ENCODE measurements at regions not wholly inside any gene's neighbourhood (a gene's known extent, or its start where the extent isn't known, plus 50 kb on each side); places are given as distances from the start of the nearest gene placed in this dataset.
"Not testable (repeated sequence)": the region's sequence is repeated elsewhere in the genome, so short reads cannot be mapped to it uniquely, and the experiment has no call there.

DNA sequence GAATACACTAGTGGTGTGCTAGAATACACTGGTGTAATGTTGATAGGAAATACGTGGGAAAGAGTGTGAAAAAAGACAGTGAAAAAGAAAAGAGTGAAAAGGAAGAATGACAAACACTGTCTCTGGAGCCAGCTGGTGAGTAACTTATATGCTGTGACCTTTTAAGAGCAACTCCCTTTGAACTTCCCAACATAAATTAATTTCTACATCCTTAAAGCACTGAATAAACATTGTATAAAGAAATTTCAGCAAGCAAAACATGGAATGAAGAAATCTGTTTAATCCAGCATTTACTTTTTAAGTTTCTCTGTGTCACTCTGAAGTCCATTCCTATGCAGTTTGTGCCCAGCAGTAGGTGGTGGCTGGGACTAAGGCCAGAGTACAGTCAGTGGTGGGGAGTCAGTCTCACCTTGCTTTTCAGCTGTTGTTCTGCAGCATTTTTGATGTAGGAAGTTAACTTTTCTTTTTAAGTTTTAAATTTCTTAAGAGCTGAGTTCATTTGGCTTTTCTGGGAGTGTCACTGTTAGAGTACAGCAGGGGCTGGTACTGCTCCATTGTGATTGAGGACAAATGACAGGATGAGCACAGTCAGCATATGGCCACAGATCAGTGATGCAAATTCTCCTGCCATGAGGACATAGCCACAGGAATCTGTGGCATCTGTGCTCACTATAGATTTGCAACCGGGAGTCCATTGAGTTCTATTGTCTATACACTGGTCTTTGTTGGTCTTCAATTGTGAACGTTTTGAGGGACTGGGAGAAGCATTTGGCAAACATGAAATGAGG, 321.8 kb downstream of the ZNF248 start:
- H3K4me1 ChIP-seq (ENCODE audit: control insufficient read depth in 5 of 5, insufficient read depth in 5 of 5, low read length in 5 of 5) = no peaks in the 10 kb centered on the region
- no peak overlapping the region for H3K27ac ChIP-seq (ENCODE audit: low read depth, low read length)
- no peak overlapping the region for H3K4me3 ChIP-seq (ENCODE audit: low read depth in 1 of 5, low read length in 5 of 5)
- no peaks in the 10 kb centered on the region for H3K27me3 ChIP-seq (ENCODE audit: control insufficient read depth in 5 of 5, insufficient read depth in 4 of 5, low read length in 5 of 5)
- peaks cover 0 to 2% (median 0%) of the 10 kb centered on the region in 5 donors for H3K9me3 ChIP-seq (ENCODE audit: control insufficient read depth in 5 of 5, low read length in 5 of 5)
- H3K9ac ChIP-seq (ENCODE audit: low read length in 5 of 5) = no peak overlapping the region
- no peaks in the 10 kb centered on the region for H3K36me3 ChIP-seq (ENCODE audit: control insufficient read depth in 5 of 5, insufficient read depth in 5 of 5, low read length in 5 of 5)

DNA sequence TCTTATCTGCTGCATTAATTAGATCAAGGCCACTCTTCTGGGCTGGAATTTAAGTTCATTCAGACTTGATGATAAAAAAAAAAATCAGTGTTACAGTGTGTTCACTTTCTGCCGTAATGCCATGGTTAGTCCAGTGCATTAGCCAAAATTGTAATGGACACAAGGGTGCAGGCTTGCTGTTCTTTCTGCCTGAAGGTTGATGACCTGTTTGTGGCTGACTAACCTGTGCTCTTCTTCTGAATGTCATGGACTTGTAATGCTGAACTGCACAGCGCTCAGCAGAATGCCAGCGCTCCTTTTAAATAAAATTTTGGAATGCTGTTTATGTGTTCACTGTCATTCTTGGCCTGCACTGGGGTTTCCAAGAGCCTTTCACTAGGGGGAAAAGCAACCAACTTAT, 323.2 kb downstream of the ZNF248 start:
- no peak overlapping the region for H3K9ac ChIP-seq (ENCODE audit: low read length in 5 of 5)
- no peak overlapping the region for H3K27ac ChIP-seq (ENCODE audit: low read depth, low read length)
- H3K27me3 ChIP-seq (ENCODE audit: control insufficient read depth in 5 of 5, insufficient read depth in 4 of 5, low read length in 5 of 5) = no peaks in the 10 kb centered on the region
- H3K36me3 ChIP-seq (ENCODE audit: control insufficient read depth in 5 of 5, insufficient read depth in 5 of 5, low read length in 5 of 5) = no peaks in the 10 kb centered on the region
- no peaks in the 10 kb centered on the region for H3K4me1 ChIP-seq (ENCODE audit: control insufficient read depth in 5 of 5, insufficient read depth in 5 of 5, low read length in 5 of 5)
- peaks cover 0 to 2% (median 0%) of the 10 kb centered on the region in 5 donors for H3K9me3 ChIP-seq (ENCODE audit: control insufficient read depth in 5 of 5, low read length in 5 of 5)
- no peak overlapping the region for H3K4me3 ChIP-seq (ENCODE audit: low read depth in 1 of 5, low read length in 5 of 5)

DNA sequence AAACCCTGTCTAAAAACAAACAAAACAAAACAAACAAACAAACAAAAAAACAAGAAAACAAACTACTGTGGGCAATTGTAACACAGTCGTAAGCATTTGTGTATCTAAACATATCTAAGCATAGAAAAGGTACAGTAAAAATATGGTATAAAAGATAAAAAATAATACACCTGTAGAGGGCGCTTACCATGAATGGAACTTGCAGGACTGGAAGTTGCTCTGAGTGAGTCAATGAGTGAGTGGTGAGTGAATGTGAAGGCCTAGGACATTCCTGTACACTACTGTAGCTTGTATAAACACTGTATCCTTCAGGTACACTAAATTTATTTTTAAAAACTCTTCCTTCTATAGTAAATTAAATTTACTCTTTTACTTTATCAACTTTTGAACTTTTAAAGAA, 332.0 kb downstream of the ZNF248 start:
- H3K4me1 ChIP-seq (ENCODE audit: control insufficient read depth in 5 of 5, insufficient read depth in 5 of 5, low read length in 5 of 5); H3K9ac ChIP-seq (ENCODE audit: low read length in 5 of 5); H3K27me3 ChIP-seq (ENCODE audit: control insufficient read depth in 5 of 5, insufficient read depth in 4 of 5, low read length in 5 of 5); H3K4me3 ChIP-seq (ENCODE audit: low read depth in 1 of 5, low read length in 5 of 5); H3K36me3 ChIP-seq (ENCODE audit: control insufficient read depth in 5 of 5, insufficient read depth in 5 of 5, low read length in 5 of 5); H3K9me3 ChIP-seq (ENCODE audit: control insufficient read depth in 5 of 5, low read length in 5 of 5); H3K27ac ChIP-seq (ENCODE audit: low read depth, low read length): not testable (repeated sequence)

DNA sequence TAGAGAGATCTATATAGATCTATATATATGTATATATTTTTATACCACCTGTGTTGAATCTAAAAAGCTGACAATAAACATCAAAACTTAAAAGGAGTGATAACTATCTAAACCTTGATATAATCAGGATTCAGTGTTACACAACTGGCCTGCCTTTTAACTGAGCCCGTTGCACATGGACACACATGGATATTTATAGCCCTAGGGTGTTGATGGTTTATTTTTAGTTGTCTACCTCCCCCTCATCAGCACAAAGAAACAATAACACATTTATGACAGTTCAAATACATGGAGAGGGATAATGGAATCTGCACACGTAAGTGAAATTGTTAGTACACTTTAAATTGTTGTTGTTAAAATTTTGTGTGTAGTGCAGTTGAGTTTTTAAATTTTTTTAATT, 336.9 kb downstream of the ZNF248 start:
- H3K9me3 ChIP-seq (ENCODE audit: control insufficient read depth in 5 of 5, low read length in 5 of 5) = no peaks in the 10 kb centered on the region
- H3K27me3 ChIP-seq (ENCODE audit: control insufficient read depth in 5 of 5, insufficient read depth in 4 of 5, low read length in 5 of 5) = no peaks in the 10 kb centered on the region
- H3K36me3 ChIP-seq (ENCODE audit: control insufficient read depth in 5 of 5, insufficient read depth in 5 of 5, low read length in 5 of 5) = no peaks in the 10 kb centered on the region
- no peak overlapping the region for H3K4me3 ChIP-seq (ENCODE audit: low read depth in 1 of 5, low read length in 5 of 5)
- no peak overlapping the region for H3K9ac ChIP-seq (ENCODE audit: low read length in 5 of 5)
- H3K27ac ChIP-seq (ENCODE audit: low read depth, low read length) = no peak overlapping the region
- H3K4me1 ChIP-seq (ENCODE audit: control insufficient read depth in 5 of 5, insufficient read depth in 5 of 5, low read length in 5 of 5) = no peaks in the 10 kb centered on the region

DNA sequence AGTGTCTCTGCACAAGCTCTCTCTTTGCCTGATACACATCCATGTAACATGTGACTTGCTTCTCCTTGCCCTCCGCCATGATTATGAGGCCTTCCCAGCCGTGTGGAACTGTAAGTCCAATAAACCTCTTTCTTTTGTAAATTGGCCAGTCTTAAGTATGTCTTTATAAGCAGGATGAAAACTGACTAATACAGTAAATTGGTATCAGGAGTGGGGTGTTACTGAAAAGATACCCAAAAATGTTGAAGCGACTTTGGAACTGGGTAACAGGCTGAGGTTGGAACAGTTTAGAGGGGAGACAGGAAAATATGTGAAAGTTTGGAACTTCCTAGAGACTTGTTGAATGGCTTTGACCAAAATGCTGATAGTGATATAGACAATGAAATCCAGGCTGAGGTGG, 346.9 kb downstream of the ZNF248 start:
- not testable (repeated sequence) for H3K27ac ChIP-seq (ENCODE audit: low read depth, low read length); H3K36me3 ChIP-seq (ENCODE audit: control insufficient read depth in 5 of 5, insufficient read depth in 5 of 5, low read length in 5 of 5); H3K27me3 ChIP-seq (ENCODE audit: control insufficient read depth in 5 of 5, insufficient read depth in 4 of 5, low read length in 5 of 5); H3K4me3 ChIP-seq (ENCODE audit: low read depth in 1 of 5, low read length in 5 of 5); H3K9ac ChIP-seq (ENCODE audit: low read length in 5 of 5); H3K4me1 ChIP-seq (ENCODE audit: control insufficient read depth in 5 of 5, insufficient read depth in 5 of 5, low read length in 5 of 5)
- peaks cover 3 to 19% (median 16%) of the 10 kb centered on the region in 5 donors for H3K9me3 ChIP-seq (ENCODE audit: control insufficient read depth in 5 of 5, low read length in 5 of 5)

DNA sequence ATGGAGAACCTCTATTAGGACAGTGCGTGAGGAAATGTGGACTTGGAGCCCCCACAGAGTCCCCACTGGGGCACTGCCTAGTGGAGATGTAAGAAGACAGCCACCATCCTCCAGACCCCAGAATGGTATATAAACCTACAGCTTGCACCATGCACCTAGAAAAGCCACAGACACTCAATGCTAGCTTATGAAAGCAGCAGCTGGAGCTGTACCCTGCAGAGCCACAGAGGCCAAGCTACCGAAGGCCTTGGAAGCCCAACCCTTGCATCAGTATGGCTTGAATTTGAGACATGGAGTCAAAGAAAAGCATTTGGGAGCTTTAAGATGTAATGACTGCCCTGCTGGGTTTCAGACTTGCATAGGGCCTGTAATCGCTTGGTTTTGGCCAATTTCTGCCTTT, 361.3 kb downstream of the ZNF248 start:
- Histone ChIP-seq H3K4me1 (ENCODE audit: control insufficient read depth in 5 of 5, insufficient read depth in 5 of 5, low read length in 5 of 5) (peaks cover 0 to 3% (median 0%) of the 10 kb centered on the region in 5 donors), H3K9ac (ENCODE audit: low read length in 5 of 5) (no peak overlapping the region), H3K27ac (ENCODE audit: low read depth, low read length) (no peak overlapping the region), H3K36me3 (ENCODE audit: control insufficient read depth in 5 of 5, insufficient read depth in 5 of 5, low read length in 5 of 5) (no peaks in the 10 kb centered on the region), H3K4me3 (ENCODE audit: low read depth in 1 of 5, low read length in 5 of 5) (no peak overlapping the region), H3K9me3 (ENCODE audit: control insufficient read depth in 5 of 5, low read length in 5 of 5) (no peaks in the 10 kb centered on the region), H3K27me3 (ENCODE audit: control insufficient read depth in 5 of 5, insufficient read depth in 4 of 5, low read length in 5 of 5) (no peaks in the 10 kb centered on the region)

DNA sequence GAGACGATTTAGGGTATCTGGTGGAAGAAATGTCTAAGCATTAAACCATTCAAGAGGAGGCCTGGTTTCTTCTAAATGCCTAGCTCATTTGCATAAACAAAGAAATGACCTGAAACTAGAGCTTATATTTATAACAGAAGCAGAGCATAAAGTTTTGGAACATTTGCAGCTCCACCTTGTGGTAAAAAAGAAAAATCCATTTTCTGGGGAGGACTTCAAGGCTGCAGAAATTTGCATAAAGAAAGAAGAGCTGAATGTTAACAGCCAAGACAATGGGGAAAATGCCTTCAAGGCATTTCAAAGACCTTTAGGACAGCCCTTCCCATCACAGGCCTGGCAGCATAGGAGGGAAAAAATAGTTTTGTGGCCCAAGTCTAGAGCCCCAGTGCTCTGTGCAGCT, 362.0 kb downstream of the ZNF248 start:
- H3K9ac ChIP-seq (ENCODE audit: low read length in 5 of 5) = no peak overlapping the region
- H3K27me3 ChIP-seq (ENCODE audit: control insufficient read depth in 5 of 5, insufficient read depth in 4 of 5, low read length in 5 of 5) = no peaks in the 10 kb centered on the region
- no peak overlapping the region for H3K27ac ChIP-seq (ENCODE audit: low read depth, low read length)

DNA sequence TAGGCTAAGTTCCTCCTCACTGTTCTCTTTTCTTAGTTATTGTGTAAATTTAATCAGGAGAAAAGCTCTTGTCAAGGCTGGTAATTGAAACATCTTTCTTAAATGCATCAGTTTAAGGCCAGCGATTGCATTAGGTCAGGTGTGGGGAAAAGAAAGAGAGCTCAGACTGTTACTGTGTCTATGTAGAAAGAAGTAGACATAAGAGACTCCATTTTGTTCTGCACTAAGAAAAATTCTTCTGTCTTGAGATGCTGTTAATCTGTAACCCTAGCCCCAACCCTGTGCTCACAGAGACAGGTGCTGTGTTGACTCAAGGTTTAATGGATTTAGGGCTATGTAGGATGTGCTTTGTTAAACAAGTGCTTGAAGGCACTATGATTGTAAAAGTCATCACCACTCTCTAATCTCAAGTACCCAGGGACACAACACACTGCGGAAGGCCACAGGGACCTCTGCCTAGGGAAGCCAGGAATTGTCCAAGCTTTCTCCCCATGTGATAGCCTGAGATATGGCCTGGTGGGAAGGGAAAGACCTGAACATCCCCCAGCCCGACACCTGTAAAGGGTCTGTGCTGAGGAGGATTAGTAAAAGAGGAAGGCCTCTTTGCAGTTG, 364.1 kb downstream of the ZNF248 start:
- H3K9me3 ChIP-seq (ENCODE audit: control insufficient read depth in 5 of 5, low read length in 5 of 5); H3K9ac ChIP-seq (ENCODE audit: low read length in 5 of 5); H3K27me3 ChIP-seq (ENCODE audit: control insufficient read depth in 5 of 5, insufficient read depth in 4 of 5, low read length in 5 of 5); H3K4me3 ChIP-seq (ENCODE audit: low read depth in 1 of 5, low read length in 5 of 5); H3K36me3 ChIP-seq (ENCODE audit: control insufficient read depth in 5 of 5, insufficient read depth in 5 of 5, low read length in 5 of 5); H3K27ac ChIP-seq (ENCODE audit: low read depth, low read length): not testable (repeated sequence)
- peaks cover 0 to 18% (median 10%) of the 10 kb centered on the region in 5 donors for H3K4me1 ChIP-seq (ENCODE audit: control insufficient read depth in 5 of 5, insufficient read depth in 5 of 5, low read length in 5 of 5)

More for the DNA sequence above, 362.0 kb downstream of the ZNF248 start:
- Histone ChIP-seq H3K4me1 (ENCODE audit: control insufficient read depth in 5 of 5, insufficient read depth in 5 of 5, low read length in 5 of 5) (peaks cover 0 to 3% (median 0%) of the 10 kb centered on the region in 5 donors), H3K9me3 (ENCODE audit: control insufficient read depth in 5 of 5, low read length in 5 of 5) (no peaks in the 10 kb centered on the region), H3K36me3 (ENCODE audit: control insufficient read depth in 5 of 5, insufficient read depth in 5 of 5, low read length in 5 of 5) (no peaks in the 10 kb centered on the region), H3K4me3 (ENCODE audit: low read depth in 1 of 5, low read length in 5 of 5) (no peak overlapping the region)

DNA sequence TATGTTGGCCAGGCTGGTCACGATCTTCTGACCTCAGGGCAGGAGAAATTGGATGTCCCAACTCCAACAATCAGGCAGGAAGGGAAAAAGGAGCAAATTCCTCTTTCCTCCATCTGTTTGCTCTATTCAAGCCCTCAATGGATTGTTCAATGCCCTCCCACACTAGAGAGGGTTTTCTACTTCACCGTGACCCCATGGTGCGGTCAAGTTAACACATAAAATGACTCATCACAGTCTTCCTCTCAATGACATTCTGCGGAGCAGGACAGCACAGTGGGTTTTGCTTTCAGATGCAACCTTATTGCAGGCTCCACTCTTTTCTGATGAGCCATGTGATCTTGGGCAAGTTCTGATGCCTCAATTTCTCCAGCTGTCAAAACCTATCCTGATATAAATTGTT, 364.9 kb downstream of the ANKRD30A start:
- Histone ChIP-seq H3K9ac (ENCODE audit: low read length in 5 of 5) (no peak overlapping the region), H3K4me1 (ENCODE audit: control insufficient read depth in 5 of 5, insufficient read depth in 5 of 5, low read length in 5 of 5) (peaks cover 0 to 15% (median 8%) of the 10 kb centered on the region in 5 donors), H3K36me3 (ENCODE audit: control insufficient read depth in 5 of 5, insufficient read depth in 5 of 5, low read length in 5 of 5) (no peaks in the 10 kb centered on the region), H3K27ac (ENCODE audit: low read depth, low read length) (no peak overlapping the region), H3K4me3 (ENCODE audit: low read depth in 1 of 5, low read length in 5 of 5) (no peak overlapping the region), H3K27me3 (ENCODE audit: control insufficient read depth in 5 of 5, insufficient read depth in 4 of 5, low read length in 5 of 5) (no peaks in the 10 kb centered on the region), H3K9me3 (ENCODE audit: control insufficient read depth in 5 of 5, low read length in 5 of 5) (no peaks in the 10 kb centered on the region)

DNA sequence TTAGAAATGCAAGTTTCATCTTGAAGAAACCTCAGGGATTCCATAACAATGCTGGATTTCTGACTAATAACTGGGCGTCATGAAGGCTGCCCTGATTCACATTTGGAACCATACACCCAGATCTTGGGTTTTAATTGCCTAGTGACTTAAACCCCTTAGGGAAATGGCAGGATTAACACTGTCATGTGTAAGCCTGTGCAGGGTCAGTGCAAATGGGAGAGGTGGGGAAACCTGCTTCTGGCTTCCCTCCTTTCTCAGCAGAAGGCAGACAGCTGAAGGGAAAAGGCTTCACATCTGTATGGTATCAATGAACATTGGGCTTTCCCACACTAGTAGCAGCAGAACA, 364.2 kb downstream of the ANKRD30A start:
- H3K4me3 ChIP-seq (ENCODE audit: low read depth in 1 of 5, low read length in 5 of 5) = no peak overlapping the region
- no peaks in the 10 kb centered on the region for H3K9me3 ChIP-seq (ENCODE audit: control insufficient read depth in 5 of 5, low read length in 5 of 5)
- H3K27ac ChIP-seq (ENCODE audit: low read depth, low read length) = no peak overlapping the region
- no peaks in the 10 kb centered on the region for H3K27me3 ChIP-seq (ENCODE audit: control insufficient read depth in 5 of 5, insufficient read depth in 4 of 5, low read length in 5 of 5)
- H3K9ac ChIP-seq (ENCODE audit: low read length in 5 of 5) = no peak overlapping the region
- no peaks in the 10 kb centered on the region for H3K36me3 ChIP-seq (ENCODE audit: control insufficient read depth in 5 of 5, insufficient read depth in 5 of 5, low read length in 5 of 5)
- H3K4me1 ChIP-seq (ENCODE audit: control insufficient read depth in 5 of 5, insufficient read depth in 5 of 5, low read length in 5 of 5) = peaks cover 0 to 15% (median 8%) of the 10 kb centered on the region in 5 donors
